Upper lobe of left lung (tissue), 6 donors: ENCODE measurements at regions not wholly inside any gene's neighbourhood (a gene's known extent, or its start where the extent isn't known, plus 50 kb on each side); places are given as distances from the start of the nearest gene placed in this dataset.

ENCODE experiments used
- ATAC-seq, 2 donors: fragments of 200-7000 bp; cut with Tn5 transposase; one replicate each; pipeline ENCODE4 v1.9.1; 2022; ENCODE audit warnings: mild to moderate bottlenecking in 2 of 2, moderate library complexity in 2 of 2; ENCODE audit not compliant: low FRiP score in 2 of 2
- DNase-seq, 2 donors: peaks; one replicate each; pipeline ENCODE4 v3.0.0-alpha.2; 2019 to 2020
- H3K27ac ChIP-seq, 4 donors: fragments of 200-600 bp; sonication (generic); one replicate each; pipeline ENCODE4 v1.5.1; 2016 to 2019
- H3K27me3 ChIP-seq, 4 donors: fragments of 200-600 bp; sonication (generic); one replicate each; pipeline ENCODE4 v1.5.1; 2017 to 2019
- H3K36me3 ChIP-seq, 4 donors: fragments of 200-600 bp; sonication (generic); one replicate each; pipeline ENCODE4 v1.5.1; 2016 to 2019
- H3K4me1 ChIP-seq, 4 donors: fragments of 200-600 bp; sonication (generic); one replicate each; pipeline ENCODE4 v1.5.1; 2018 to 2019
- H3K4me3 ChIP-seq, 4 donors: fragments of 200-600 bp; sonication (generic); one replicate each; pipeline ENCODE4 v1.5.1; 2017 to 2019; ENCODE audit warnings: mild to moderate bottlenecking in 2 of 4, moderate library complexity in 1 of 4
- H3K9me3 ChIP-seq, 4 donors: fragments of 200-600 bp; sonication (generic); one replicate each; pipeline ENCODE4 v1.5.1; 2018 to 2019
- EP300 ChIP-seq, 4 donors: sonication (generic); formaldehyde crosslinking; IDR thresholded peaks; one replicate each; pipeline ENCODE4 v1.5.1; 2017; ENCODE audit warnings: antibody characterized with exemption in 4 of 4, control low read depth in 2 of 4
- POLR2A ChIP-seq, 4 donors: fragments of 450-650 bp; IDR thresholded peaks; one replicate each; pipeline ENCODE4 v1.5.1; 2016 to 2017; ENCODE audit warnings: antibody characterized with exemption in 4 of 4, mild to moderate bottlenecking in 2 of 4
- POLR2AphosphoS5 ChIP-seq, 2 donors: sonication (generic); formaldehyde crosslinking; IDR thresholded peaks; one replicate each; pipeline ENCODE4 v1.5.1; 2017; ENCODE audit warnings: antibody characterized with exemption in 2 of 2
- WGBS, 2 donors: methylation state at CpG; one replicate each; pipeline ENCODE4 v1.1.5; 2017 to 2018; 5-methylcytosine and 5-hydroxymethylcytosine counted together
- TF ChIP-seq, protein P1 (sequence below), 6 experiments: fragments of 450-650 bp in 4 of 6; fragments of 200-600 bp in 2 of 6; sonication (generic) in 2 of 6; IDR thresholded peaks; one replicate each; pipeline ENCODE4 v1.5.1; 2016 to 2019; ENCODE audit warnings: antibody characterized with exemption in 6 of 6
- donor health status: DM: no; HTN: no; CAD: no; lungs with moderate emphysema.
- donor health status: DM: no; HTN: yes; CAD: no; lungs with severe emphysema.

DNA sequence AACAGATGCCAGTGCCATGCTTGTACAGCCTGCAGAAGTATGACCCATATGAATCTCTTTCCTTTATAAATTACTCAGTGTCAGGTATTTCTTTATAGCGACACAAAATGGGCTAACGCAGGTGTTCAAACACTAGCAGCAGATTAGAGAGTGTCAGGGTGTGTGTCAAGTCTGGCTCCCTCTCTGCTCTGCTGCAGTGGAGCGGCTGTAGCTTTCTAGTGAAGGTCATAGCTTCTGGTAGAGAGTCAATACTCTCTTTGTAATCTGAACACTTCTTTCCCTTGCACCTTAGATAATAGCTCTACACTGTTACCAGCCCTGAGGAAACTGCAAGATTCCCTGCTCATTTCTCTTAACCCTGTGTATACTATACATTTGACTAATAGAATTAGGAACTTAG is 483.2 kb upstream of the TGFBR2 start:
- H3K27ac ChIP-seq, result no peak overlapping the region
- no peaks in the 10 kb centered on the region for H3K4me1 ChIP-seq
- DNase-seq, result no peak
- ATAC-seq, result no peak
- no peak overlapping the region for H3K4me3 ChIP-seq
- H3K27me3 ChIP-seq, result no peaks in the 10 kb centered on the region
- TF ChIP-seq EP300 (IDR thresholded peaks at IDR 0.05), result no peak
- TF ChIP-seq POLR2AphosphoS5 (IDR thresholded peaks at IDR 0.05), result no peak
- TF ChIP-seq POLR2A (IDR thresholded peaks at IDR 0.05), result no peak
- TF ChIP-seq, protein P1, sequence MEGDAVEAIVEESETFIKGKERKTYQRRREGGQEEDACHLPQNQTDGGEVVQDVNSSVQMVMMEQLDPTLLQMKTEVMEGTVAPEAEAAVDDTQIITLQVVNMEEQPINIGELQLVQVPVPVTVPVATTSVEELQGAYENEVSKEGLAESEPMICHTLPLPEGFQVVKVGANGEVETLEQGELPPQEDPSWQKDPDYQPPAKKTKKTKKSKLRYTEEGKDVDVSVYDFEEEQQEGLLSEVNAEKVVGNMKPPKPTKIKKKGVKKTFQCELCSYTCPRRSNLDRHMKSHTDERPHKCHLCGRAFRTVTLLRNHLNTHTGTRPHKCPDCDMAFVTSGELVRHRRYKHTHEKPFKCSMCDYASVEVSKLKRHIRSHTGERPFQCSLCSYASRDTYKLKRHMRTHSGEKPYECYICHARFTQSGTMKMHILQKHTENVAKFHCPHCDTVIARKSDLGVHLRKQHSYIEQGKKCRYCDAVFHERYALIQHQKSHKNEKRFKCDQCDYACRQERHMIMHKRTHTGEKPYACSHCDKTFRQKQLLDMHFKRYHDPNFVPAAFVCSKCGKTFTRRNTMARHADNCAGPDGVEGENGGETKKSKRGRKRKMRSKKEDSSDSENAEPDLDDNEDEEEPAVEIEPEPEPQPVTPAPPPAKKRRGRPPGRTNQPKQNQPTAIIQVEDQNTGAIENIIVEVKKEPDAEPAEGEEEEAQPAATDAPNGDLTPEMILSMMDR (IDR thresholded peaks at IDR 0.05), result no peak
- WGBS, 2 donors, result 96 to 97% methylated on average over 3 of the region's 3 CpGs
- no peaks in the 10 kb centered on the region for H3K36me3 ChIP-seq
- H3K9me3 ChIP-seq, result no peaks in the 10 kb centered on the region

DNA sequence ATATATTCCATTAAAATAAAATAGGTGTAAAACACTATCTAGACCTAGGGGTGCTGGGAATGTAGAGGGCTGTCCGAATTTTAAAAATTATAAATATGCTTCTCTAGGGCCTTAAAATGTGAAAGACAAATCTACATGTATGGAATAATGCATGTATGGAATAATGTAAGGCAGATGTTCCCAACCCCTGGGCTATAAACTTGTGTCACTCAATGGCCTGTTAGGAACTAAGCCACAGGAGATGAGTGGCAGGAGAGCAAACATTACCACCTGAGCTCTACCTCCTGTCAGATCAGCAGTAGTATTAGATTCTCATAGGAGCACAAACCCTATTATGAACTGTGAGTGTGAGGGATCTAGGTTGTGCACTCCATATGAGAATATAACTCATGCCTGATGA is 482.6 kb upstream of the TGFBR2 start:
- DNase-seq (no peak), ATAC-seq (no peak)
- no peak for TF ChIP-seq EP300 (IDR thresholded peaks at IDR 0.05)
- TF ChIP-seq POLR2AphosphoS5 (IDR thresholded peaks at IDR 0.05), result no peak
- TF ChIP-seq POLR2A (IDR thresholded peaks at IDR 0.05), result no peak
- TF ChIP-seq, protein P1 (IDR thresholded peaks at IDR 0.05), result no peak

DNA sequence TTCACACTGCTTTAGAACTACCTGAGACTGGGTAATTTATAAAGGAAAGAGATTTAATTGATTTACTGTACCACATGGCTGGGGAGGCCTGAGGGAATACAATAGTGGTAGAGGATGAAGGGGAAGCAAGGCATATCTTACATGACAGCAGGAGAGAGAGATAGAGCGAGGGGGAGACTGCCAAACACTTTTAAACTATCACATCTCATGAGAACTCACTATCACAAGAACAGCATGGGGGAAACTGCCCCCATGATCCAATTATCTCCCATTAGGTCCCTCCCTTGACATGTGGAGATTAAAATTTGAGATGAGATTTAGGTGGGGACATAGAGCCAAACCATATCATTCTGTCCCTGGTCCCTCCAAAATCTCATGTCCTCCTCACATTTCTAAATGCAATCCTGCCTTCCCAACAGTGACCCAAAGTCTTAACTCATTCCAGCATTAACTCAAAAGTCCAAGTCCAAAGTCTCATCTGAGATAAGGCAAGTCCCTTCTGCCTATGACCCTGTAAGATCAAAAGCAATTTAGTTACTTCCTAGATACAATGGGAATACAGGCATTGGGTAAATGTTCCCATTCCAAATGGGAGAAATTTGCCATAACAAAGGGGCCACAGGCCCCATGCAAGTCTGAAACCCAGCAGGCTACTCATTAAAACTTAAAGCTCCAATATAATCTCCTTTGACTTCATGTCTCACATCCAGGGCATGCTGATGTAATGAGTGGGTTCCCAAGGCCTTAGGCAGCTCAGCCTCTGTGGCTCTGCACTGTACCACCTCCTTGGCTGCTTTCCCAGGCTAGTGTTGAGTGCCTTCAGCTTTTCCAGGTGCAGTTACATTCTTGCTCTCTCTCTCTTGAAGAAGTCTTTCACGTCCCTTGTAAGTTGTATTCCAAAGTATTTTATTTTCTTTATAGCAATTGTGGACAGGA is 481.7 kb upstream of the TGFBR2 start:
- no peaks in the 10 kb centered on the region for H3K9me3 ChIP-seq
- H3K4me3 ChIP-seq, result no peak overlapping the region
- no peak overlapping the region for H3K27ac ChIP-seq
- WGBS, 2 donors, result 57 to 77% methylated on average over 2 of the region's 2 CpGs
- no peaks in the 10 kb centered on the region for H3K36me3 ChIP-seq
- no peak for TF ChIP-seq EP300 (IDR thresholded peaks at IDR 0.05)
- TF ChIP-seq POLR2AphosphoS5 (IDR thresholded peaks at IDR 0.05), result no peak
- no peak for TF ChIP-seq POLR2A (IDR thresholded peaks at IDR 0.05)
- TF ChIP-seq, protein P1 (IDR thresholded peaks at IDR 0.05), result no peak
- no peaks in the 10 kb centered on the region for H3K27me3 ChIP-seq
- no peaks in the 10 kb centered on the region for H3K4me1 ChIP-seq
- peak in 1 of 2 donors; percentile 70 for DNase-seq
- no peak for ATAC-seq

More for the DNA sequence above, 482.6 kb upstream of the TGFBR2 start:
- no peaks in the 10 kb centered on the region for H3K36me3 ChIP-seq
- no peak overlapping the region for H3K27ac ChIP-seq
- WGBS, 2 donors, result 70 to 100% methylated on average over 1 of the region's 1 CpG
- H3K4me3 ChIP-seq, result no peak overlapping the region
- no peaks in the 10 kb centered on the region for H3K9me3 ChIP-seq
- H3K27me3 ChIP-seq, result no peaks in the 10 kb centered on the region
- H3K4me1 ChIP-seq, result no peaks in the 10 kb centered on the region

DNA sequence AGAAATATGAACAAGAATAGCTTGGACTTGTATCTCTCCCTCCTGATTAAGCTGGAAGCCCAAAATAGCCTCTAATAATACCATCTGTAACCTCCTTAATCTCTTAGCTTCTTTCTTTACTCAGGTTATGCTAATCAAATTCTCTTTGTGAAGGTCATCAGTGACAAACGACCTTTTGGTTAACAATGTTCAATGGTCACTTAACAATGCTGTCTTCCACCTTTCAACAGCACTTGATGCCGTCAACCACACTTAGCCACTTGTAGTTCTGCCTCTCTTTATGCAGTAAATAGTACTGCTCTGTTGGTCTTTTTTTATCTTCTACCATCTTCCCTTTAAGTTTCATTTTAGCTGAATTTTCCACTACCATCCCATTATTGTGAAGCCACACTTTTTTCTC is 476.6 kb upstream of the TGFBR2 start:
- H3K4me3 ChIP-seq, result no peak overlapping the region
- DNase-seq (no peak), ATAC-seq (no peak)
- H3K4me1 ChIP-seq, result no peaks in the 10 kb centered on the region
- TF ChIP-seq, protein P1 (IDR thresholded peaks at IDR 0.05), result no peak
- TF ChIP-seq EP300 (IDR thresholded peaks at IDR 0.05) (no peak), POLR2AphosphoS5 (IDR thresholded peaks at IDR 0.05) (no peak), POLR2A (IDR thresholded peaks at IDR 0.05) (no peak)
- H3K36me3 ChIP-seq, result no peaks in the 10 kb centered on the region
- WGBS, 2 donors, result 63 to 83% methylated on average over 2 of the region's 2 CpGs
- H3K27me3 ChIP-seq, result no peaks in the 10 kb centered on the region
- no peak overlapping the region for H3K27ac ChIP-seq
- H3K9me3 ChIP-seq, result no peaks in the 10 kb centered on the region

DNA sequence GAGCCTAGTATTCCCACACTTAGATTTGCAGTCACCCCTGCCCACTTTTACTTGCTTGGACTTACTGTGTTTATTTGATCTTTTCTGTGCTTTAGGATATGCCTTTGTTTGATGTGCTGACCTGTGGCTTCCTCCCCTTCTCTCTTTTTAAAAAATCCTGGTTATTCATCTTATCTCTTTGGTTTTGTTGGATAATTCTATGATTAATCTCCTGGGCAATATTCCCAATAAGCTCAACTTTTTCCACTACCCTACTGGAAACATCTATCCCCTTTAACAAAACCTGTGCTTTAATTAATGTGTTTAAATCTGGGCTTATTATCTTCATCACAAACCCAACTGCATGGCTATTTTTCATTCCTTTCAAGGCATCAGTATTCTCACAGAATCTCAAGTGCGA is 476.0 kb upstream of the TGFBR2 start:
- no peak for TF ChIP-seq POLR2A (IDR thresholded peaks at IDR 0.05)
- no peak for TF ChIP-seq EP300 (IDR thresholded peaks at IDR 0.05)
- no peak for TF ChIP-seq POLR2AphosphoS5 (IDR thresholded peaks at IDR 0.05)
- TF ChIP-seq, protein P1 (IDR thresholded peaks at IDR 0.05), result no peak
- Histone ChIP-seq H3K36me3 (no peaks in the 10 kb centered on the region), H3K9me3 (no peaks in the 10 kb centered on the region), H3K4me3 (no peak overlapping the region), H3K27ac (no peak overlapping the region), H3K27me3 (no peaks in the 10 kb centered on the region), H3K4me1 (no peaks in the 10 kb centered on the region)
- 96 to 98% methylated on average over 1 of the region's 1 CpG for WGBS, 2 donors
- DNase-seq (no peak), ATAC-seq (no peak)
